OCI-LY7 (cell line): ENCODE measurements at regions not wholly inside any gene's neighbourhood (a gene's known extent, or its start where the extent isn't known, plus 50 kb on each side); places are given as distances from the start of the nearest gene placed in this dataset.

ENCODE experiments used
- BruUV-seq: library from RNA; stranded (reverse); fragments of 400-500 nt; replicated peaks from 2 replicates; lab custom pipeline; 2021; lab: Mats Ljungman, UMichigan
- CTCF ChIA-PET: fragments of 300-600 bp; sonication (Branson Sonifier 250); formaldehyde crosslinking; loops from one replicate; lab custom pipeline; 2022; ENCODE audit warnings: antibody characterized with exemption; ENCODE audit not compliant: unreplicated experiment; lab: Charles Lee
- POLR2A ChIA-PET: fragments of 300-600 bp; sonication (Branson Sonifier 250); formaldehyde crosslinking; loops from one replicate; lab custom pipeline; 2022; ENCODE audit warnings: antibody characterized with exemption; lab: Charles Lee
- DNase-seq: peaks from one replicate; pipeline ENCODE4 v3.0.0-alpha.2; 2015; ENCODE audit warnings: low spot score
- H2AFZ ChIP-seq: fragments of 200-600 bp; sonication (generic), shearing (Covaris generic); 2 replicates; pipeline ENCODE4 v1.6.1; 2014; ENCODE audit warnings: mild to moderate bottlenecking, antibody characterized with exemption, low read length, moderate library complexity
- H3K27ac ChIP-seq: fragments of 200-600 bp; sonication (generic); 2 replicates; pipeline ENCODE4 v1.5.1; 2014; ENCODE audit warnings: mixed run types, low read depth, mild to moderate bottlenecking, moderate library complexity, low read length, inconsistent platforms; ENCODE audit not compliant: poor library complexity, severe bottlenecking
- H3K36me3 ChIP-seq: fragments of 200-600 bp; sonication (generic); 2 replicates; pipeline ENCODE4 v1.6.1; 2014; ENCODE audit warnings: mild to moderate bottlenecking, antibody characterized with exemption, low read length, moderate library complexity, mixed read lengths; ENCODE audit not compliant: insufficient read depth
- H3K4me1 ChIP-seq: fragments of 200-600 bp; sonication (generic); 2 replicates; pipeline ENCODE4 v1.5.1; 2014; ENCODE audit warnings: mild to moderate bottlenecking, low read length; ENCODE audit not compliant: insufficient read depth, poor library complexity, severe bottlenecking
- H3K4me2 ChIP-seq: fragments of 200-600 bp; sonication (generic); 2 replicates; pipeline ENCODE4 v1.6.1; 2014; ENCODE audit warnings: mild to moderate bottlenecking, low read length
- H3K4me3 ChIP-seq: fragments of 200-600 bp; sonication (generic); 2 replicates; pipeline ENCODE4 v1.5.1; 2014; ENCODE audit warnings: mild to moderate bottlenecking, low read depth, low read length; ENCODE audit not compliant: poor library complexity, severe bottlenecking
- H3K79me2 ChIP-seq: fragments of 200-600 bp; sonication (generic); 2 replicates; pipeline ENCODE4 v1.6.1; 2016; ENCODE audit warnings: low read depth, mild to moderate bottlenecking, low read length, moderate library complexity, mixed read lengths; ENCODE audit not compliant: insufficient read depth
- H3K9me2 ChIP-seq: fragments of 200-600 bp; sonication (generic); 2 replicates; pipeline ENCODE4 v1.6.1; 2016; ENCODE audit warnings: mild to moderate bottlenecking, low read length, mixed read lengths; ENCODE audit not compliant: insufficient read depth
- H3K9me3 ChIP-seq: fragments of 200-600 bp; sonication (generic); 2 replicates; pipeline ENCODE4 v1.6.1; 2014; ENCODE audit warnings: mild to moderate bottlenecking, mixed run types, low read length, mixed read lengths
- H4K20me1 ChIP-seq: fragments of 200-600 bp; sonication (generic); 2 replicates; pipeline ENCODE4 v1.6.1; 2014; ENCODE audit warnings: mild to moderate bottlenecking, antibody characterized with exemption, low read length, moderate library complexity, mixed read lengths; ENCODE audit not compliant: insufficient read depth
- EZH2phosphoT487 ChIP-seq: fragments of 200-600 bp; sonication (generic); IDR thresholded peaks from 2 replicates; pipeline ENCODE4 v1.6.1; 2018; ENCODE audit warnings: low read depth, borderline replicate concordance, mild to moderate bottlenecking, mixed run types, antibody characterized with exemption, low read length, moderate library complexity, mixed read lengths
- intact Hi-C: fragments of 100-400 bp; cut with micrococcal nuclease; formaldehyde crosslinking; loops from one replicate; pipeline ENCODE4 v1.10.0; 2022; ENCODE audit not compliant: unreplicated experiment
- TF ChIP-seq, protein P1 (sequence below): fragments of 200-600 bp; sonication (generic); conservative IDR thresholded peaks from 2 replicates; pipeline ENCODE4 v1.5.1; 2014; ENCODE audit warnings: mild to moderate bottlenecking, antibody characterized with exemption, low read length, moderate library complexity, mixed read lengths

- H3K9me2 ChIP-seq: no peaks in the 10 kb centered on the region
- no peaks in the 10 kb centered on the region for H3K4me1 ChIP-seq
- DNase-seq: no peak
- no peaks in the 10 kb centered on the region for H3K79me2 ChIP-seq
- ChIA-PET CTCF (no interaction called here), POLR2A (no interaction called here)
- H2AFZ ChIP-seq: no peak overlapping the region
- no TSS peak for BruUV-seq
- no peaks in the 10 kb centered on the region for H3K9me3 ChIP-seq
- no peak overlapping the region for H3K27ac ChIP-seq
- TF ChIP-seq, protein P1, sequence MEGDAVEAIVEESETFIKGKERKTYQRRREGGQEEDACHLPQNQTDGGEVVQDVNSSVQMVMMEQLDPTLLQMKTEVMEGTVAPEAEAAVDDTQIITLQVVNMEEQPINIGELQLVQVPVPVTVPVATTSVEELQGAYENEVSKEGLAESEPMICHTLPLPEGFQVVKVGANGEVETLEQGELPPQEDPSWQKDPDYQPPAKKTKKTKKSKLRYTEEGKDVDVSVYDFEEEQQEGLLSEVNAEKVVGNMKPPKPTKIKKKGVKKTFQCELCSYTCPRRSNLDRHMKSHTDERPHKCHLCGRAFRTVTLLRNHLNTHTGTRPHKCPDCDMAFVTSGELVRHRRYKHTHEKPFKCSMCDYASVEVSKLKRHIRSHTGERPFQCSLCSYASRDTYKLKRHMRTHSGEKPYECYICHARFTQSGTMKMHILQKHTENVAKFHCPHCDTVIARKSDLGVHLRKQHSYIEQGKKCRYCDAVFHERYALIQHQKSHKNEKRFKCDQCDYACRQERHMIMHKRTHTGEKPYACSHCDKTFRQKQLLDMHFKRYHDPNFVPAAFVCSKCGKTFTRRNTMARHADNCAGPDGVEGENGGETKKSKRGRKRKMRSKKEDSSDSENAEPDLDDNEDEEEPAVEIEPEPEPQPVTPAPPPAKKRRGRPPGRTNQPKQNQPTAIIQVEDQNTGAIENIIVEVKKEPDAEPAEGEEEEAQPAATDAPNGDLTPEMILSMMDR: no peak
- no peak for TF ChIP-seq EZH2phosphoT487
- intact Hi-C loops: no loop called here
- no peaks in the 10 kb centered on the region for H4K20me1 ChIP-seq
- H3K36me3 ChIP-seq: no peaks in the 10 kb centered on the region
- H3K4me3 ChIP-seq: no peak overlapping the region
- no peak overlapping the region for H3K4me2 ChIP-seq
These were observed 347.2 kb downstream of the RFC3 start for GRCh38 chr13:34165158-34165557.

DNA sequence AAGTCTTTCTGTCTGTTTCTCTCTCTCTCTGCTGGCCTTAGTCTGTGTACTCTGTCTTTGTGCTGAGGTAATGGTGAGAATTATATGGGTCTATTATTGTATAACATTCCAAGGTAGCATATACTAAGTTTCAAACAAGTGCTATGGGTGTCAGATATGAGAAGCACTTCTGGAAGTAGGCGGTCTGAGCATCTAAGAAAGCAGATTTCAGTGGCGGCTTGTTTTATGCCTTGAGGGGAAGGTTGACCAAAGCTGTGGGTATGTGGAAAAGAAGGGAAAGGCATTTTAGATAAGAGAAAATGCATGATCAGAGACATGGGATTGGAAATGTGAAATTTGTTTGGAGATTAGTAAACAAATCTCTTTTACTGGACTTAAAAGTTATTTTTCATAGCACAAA is 348.5 kb downstream of the RFC3 start:
- Histone ChIP-seq H3K4me1 (no peaks in the 10 kb centered on the region), H3K79me2 (no peaks in the 10 kb centered on the region), H3K36me3 (no peaks in the 10 kb centered on the region), H3K4me3 (no peak overlapping the region), H3K27ac (no peak overlapping the region), H3K4me2 (no peak overlapping the region), H3K9me3 (no peaks in the 10 kb centered on the region), H2AFZ (no peak overlapping the region), H3K9me2 (no peaks in the 10 kb centered on the region), H4K20me1 (no peaks in the 10 kb centered on the region)
- no TSS peak for BruUV-seq
- ChIA-PET CTCF (no interaction called here), POLR2A (no interaction called here)
- intact Hi-C loops: no loop called here
- TF ChIP-seq EZH2phosphoT487: no peak
- TF ChIP-seq, protein P1: no peak
- no peak for DNase-seq

- intact Hi-C loops: no loop called here
- Histone ChIP-seq H3K9me2 (no peaks in the 10 kb centered on the region), H2AFZ (no peak overlapping the region), H3K36me3 (no peaks in the 10 kb centered on the region), H3K9me3 (no peaks in the 10 kb centered on the region), H3K79me2 (no peaks in the 10 kb centered on the region), H3K4me2 (no peak overlapping the region), H3K27ac (no peak overlapping the region), H4K20me1 (no peaks in the 10 kb centered on the region), H3K4me1 (no peaks in the 10 kb centered on the region), H3K4me3 (no peak overlapping the region)
- no peak for TF ChIP-seq EZH2phosphoT487
- TF ChIP-seq, protein P1: no peak
- ChIA-PET CTCF (no interaction called here), POLR2A (no interaction called here)
- no TSS peak for BruUV-seq
- DNase-seq: no peak
These were observed 349.4 kb downstream of the RFC3 start for GRCh38 chr13:34167347-34167746.
